ENCODE measurements at regions not wholly inside any gene's neighbourhood (a gene's known extent, or its start where the extent isn't known, plus 50 kb on each side); places are given as distances from the start of the nearest gene placed in this dataset.

GRCh38 chr1:59089036-59089798, 207.7 kb upstream of the FGGY start:
- H3K4me3 ChIP-seq, result no peak overlapping the region
- 87 to 94% (median 90%) methylated on average over 4 of the region's 4 CpGs for WGBS, 3 donors
- H3K4me1 ChIP-seq (ENCODE audit: insufficient read depth), result no peaks in the 10 kb centered on the region
- no peaks in the 10 kb centered on the region for H3K27me3 ChIP-seq
- H3K36me3 ChIP-seq, result no peaks in the 10 kb centered on the region
- TF ChIP-seq CTCF (IDR thresholded peaks at IDR 0.05) (no peak), EP300 (IDR thresholded peaks at IDR 0.05) (no peak), POLR2A (IDR thresholded peaks at IDR 0.05) (no peak)
- H3K9me3 ChIP-seq, result no peaks in the 10 kb centered on the region
- H3K27ac ChIP-seq, result no peak overlapping the region
- intact Hi-C loops (cut with DNase I), result loop anchor here in 1 of 4 donors (10.0 kb wide), 1 partner anchor 46 kb away; no protein-coding TSS in a partner anchor
- DNase-seq, result no peak

DNA sequence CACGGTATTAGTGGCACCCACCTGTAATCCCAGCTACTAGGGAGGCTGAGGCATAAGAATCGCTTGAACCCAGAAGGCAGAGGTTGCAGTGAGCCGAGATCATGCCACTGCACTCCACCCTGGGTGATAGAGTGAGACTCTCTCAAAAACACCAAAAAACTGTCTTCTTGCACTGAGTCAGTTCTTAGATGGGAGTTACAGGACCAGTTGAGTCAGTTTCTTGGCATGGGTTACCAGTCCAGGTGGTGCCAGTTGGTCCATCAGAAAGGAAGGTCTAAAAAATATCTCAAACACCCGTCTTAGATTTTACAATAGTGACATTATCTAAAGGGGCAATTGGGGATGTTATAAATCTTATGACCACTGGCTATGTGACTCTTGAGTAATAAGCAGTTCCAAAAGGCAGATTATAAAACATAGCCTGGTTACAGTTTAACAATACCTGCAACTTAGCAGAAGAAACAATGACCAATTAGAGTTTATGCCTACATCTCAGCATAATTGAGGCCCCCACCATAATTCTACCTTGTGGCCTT, 206.9 kb upstream of the FGGY start:
- Histone ChIP-seq H3K36me3 (no peaks in the 10 kb centered on the region), H3K27me3 (no peaks in the 10 kb centered on the region), H3K27ac (no peak overlapping the region), H3K4me1 (ENCODE audit: insufficient read depth) (no peaks in the 10 kb centered on the region), H3K9me3 (no peaks in the 10 kb centered on the region), H3K4me3 (no peak overlapping the region)
- no peak for TF ChIP-seq EP300 (IDR thresholded peaks at IDR 0.05)
- no peak for TF ChIP-seq POLR2A (IDR thresholded peaks at IDR 0.05)
- TF ChIP-seq CTCF (IDR thresholded peaks at IDR 0.05), result no peak
- DNase-seq, result no peak
- 72 to 76% (median 73%) methylated on average over 4 of the region's 4 CpGs for WGBS, 3 donors
- intact Hi-C loops (cut with DNase I), result loop anchor here in 1 of 4 donors (10.0 kb wide), 1 partner anchor 45 kb away; no protein-coding TSS in a partner anchor

GRCh38 chr1:59092126-59092525, 204.8 kb upstream of the FGGY start:
- no peak overlapping the region for H3K27ac ChIP-seq
- no peaks in the 10 kb centered on the region for H3K27me3 ChIP-seq
- intact Hi-C loops (cut with DNase I), result no loop called here
- no peak for DNase-seq
- H3K4me3 ChIP-seq, result no peak overlapping the region
- WGBS, 3 donors, result 37 to 65% (median 46%) methylated on average over 3 of the region's 3 CpGs
- H3K4me1 ChIP-seq (ENCODE audit: insufficient read depth), result no peaks in the 10 kb centered on the region
- TF ChIP-seq CTCF (IDR thresholded peaks at IDR 0.05), result no peak
- no peak for TF ChIP-seq EP300 (IDR thresholded peaks at IDR 0.05)
- TF ChIP-seq POLR2A (IDR thresholded peaks at IDR 0.05), result no peak
- H3K36me3 ChIP-seq, result no peaks in the 10 kb centered on the region
- no peaks in the 10 kb centered on the region for H3K9me3 ChIP-seq

- WGBS, 3 donors, result 88 to 95% (median 94%) methylated on average over 4 of the region's 4 CpGs
- no peak overlapping the region for H3K4me3 ChIP-seq
- no peaks in the 10 kb centered on the region for H3K36me3 ChIP-seq
- no peak overlapping the region for H3K27ac ChIP-seq
- no peaks in the 10 kb centered on the region for H3K4me1 ChIP-seq (ENCODE audit: insufficient read depth)
- DNase-seq, result no peak
- intact Hi-C loops (cut with DNase I), result no loop called here
- no peaks in the 10 kb centered on the region for H3K27me3 ChIP-seq
- no peaks in the 10 kb centered on the region for H3K9me3 ChIP-seq
- no peak for TF ChIP-seq CTCF (IDR thresholded peaks at IDR 0.05)
- TF ChIP-seq EP300 (IDR thresholded peaks at IDR 0.05), result no peak
- no peak for TF ChIP-seq POLR2A (IDR thresholded peaks at IDR 0.05)
These were observed 202.9 kb upstream of the FGGY start for GRCh38 chr1:59094001-59094400.

Measured in ovary (tissue), 7 donors.